K562 (cell line): ENCODE measurements at regions not wholly inside any gene's neighbourhood (a gene's known extent, or its start where the extent isn't known, plus 50 kb on each side); places are given as distances from the start of the nearest gene placed in this dataset.
A peak's percentile ranks its signal among the peaks of the same experiment; 100 is the strongest.

Experiments used
- KHSRP ChIP-seq: fragments of 450-650 bp; IDR thresholded peaks from 2 replicates; pipeline ENCODE4 v1.6.1; 2017
- L3MBTL2 ChIP-seq: fragments of 450-650 bp; IDR thresholded peaks from 2 replicates; pipeline ENCODE4 v1.6.1; 2016; ENCODE audit warnings: mild to moderate bottlenecking, moderate library complexity
- SMARCC2 ChIP-seq: fragments of 450-650 bp; IDR thresholded peaks from 2 replicates; pipeline ENCODE4 v1.6.1; 2017; ENCODE audit warnings: antibody characterized with exemption, moderate library complexity, mild to moderate bottlenecking, low read depth
- ZNF197 ChIP-seq: fragments of 200-800 bp; sonication (Bioruptor generic); IDR thresholded peaks from 2 replicates; pipeline ENCODE4 v1.6.1; 2016; ENCODE audit warnings: low read depth, missing genetic modification characterization, missing compliant biosample characterization
- TF ChIP-seq, protein P1 (sequence below): fragments of 450-650 bp; formaldehyde crosslinking; IDR thresholded peaks from 2 replicates; pipeline ENCODE4 v1.4.0; 2022; ENCODE audit warnings: mild to moderate bottlenecking, moderate library complexity
- TF ChIP-seq, protein P2 (sequence below): fragments of 450-650 bp; IDR thresholded peaks from 2 replicates; pipeline ENCODE4 v1.6.1; 2016; ENCODE audit warnings: mild to moderate bottlenecking, moderate library complexity
- TF ChIP-seq, protein P3 (sequence below): fragments of 250-450 bp; sonication (Bioruptor Pico); IDR thresholded peaks from 2 replicates; pipeline ENCODE4 v1.4.0; 2020; ENCODE audit warnings: mild to moderate bottlenecking, moderate library complexity

DNA sequence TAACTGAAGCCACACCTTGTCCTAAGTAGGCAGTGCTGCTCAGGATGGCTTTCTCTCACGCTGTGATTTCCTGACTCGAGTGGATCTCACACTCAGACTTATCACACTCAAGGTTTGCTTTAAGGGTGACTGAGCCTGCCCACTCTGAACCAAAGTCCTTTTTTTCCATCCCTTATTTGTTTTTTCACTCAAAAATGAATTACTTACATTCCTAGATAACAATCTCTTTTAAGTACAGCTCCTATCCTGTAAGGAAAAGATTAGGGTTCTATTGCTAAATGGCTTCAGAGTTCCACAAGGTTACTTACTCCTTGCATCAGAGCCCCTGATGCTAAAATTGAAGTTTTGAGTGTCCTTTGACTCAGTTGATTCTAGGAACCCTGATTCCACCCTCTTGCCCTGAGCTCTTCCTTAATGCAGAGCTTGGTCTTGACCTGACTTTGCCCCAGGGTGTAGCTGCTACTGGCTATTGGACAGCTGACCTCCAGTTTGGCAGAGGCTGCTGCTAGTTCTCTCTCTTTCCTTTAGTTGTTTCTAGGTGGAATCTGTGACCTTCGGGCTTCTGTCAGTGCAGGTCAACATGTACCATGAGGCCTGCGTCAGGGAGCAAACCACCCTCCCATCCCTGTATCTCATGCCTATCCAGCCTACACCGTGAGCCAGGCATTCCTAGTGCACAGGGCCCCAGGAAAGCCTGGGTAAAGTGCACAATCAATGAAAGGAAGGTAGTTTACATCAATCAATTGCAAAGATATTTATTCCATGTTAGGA, 80.1 kb upstream of the CD55 start (continued):
- TF ChIP-seq, protein P1, sequence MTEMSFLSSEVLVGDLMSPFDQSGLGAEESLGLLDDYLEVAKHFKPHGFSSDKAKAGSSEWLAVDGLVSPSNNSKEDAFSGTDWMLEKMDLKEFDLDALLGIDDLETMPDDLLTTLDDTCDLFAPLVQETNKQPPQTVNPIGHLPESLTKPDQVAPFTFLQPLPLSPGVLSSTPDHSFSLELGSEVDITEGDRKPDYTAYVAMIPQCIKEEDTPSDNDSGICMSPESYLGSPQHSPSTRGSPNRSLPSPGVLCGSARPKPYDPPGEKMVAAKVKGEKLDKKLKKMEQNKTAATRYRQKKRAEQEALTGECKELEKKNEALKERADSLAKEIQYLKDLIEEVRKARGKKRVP (CRISPR knock-in tag), result peak; percentile 80
- TF ChIP-seq SMARCC2 (peak; percentile 64; the same call in 1 of the 2 replicates), KHSRP (no peak), L3MBTL2 (peak; percentile 40; the same call in 1 of the 2 replicates), ZNF197 (CRISPR knock-in tag) (0 out of 2 replicates have a peak, but pooled peaks have one; percentile 48)
- TF ChIP-seq, protein P2, sequence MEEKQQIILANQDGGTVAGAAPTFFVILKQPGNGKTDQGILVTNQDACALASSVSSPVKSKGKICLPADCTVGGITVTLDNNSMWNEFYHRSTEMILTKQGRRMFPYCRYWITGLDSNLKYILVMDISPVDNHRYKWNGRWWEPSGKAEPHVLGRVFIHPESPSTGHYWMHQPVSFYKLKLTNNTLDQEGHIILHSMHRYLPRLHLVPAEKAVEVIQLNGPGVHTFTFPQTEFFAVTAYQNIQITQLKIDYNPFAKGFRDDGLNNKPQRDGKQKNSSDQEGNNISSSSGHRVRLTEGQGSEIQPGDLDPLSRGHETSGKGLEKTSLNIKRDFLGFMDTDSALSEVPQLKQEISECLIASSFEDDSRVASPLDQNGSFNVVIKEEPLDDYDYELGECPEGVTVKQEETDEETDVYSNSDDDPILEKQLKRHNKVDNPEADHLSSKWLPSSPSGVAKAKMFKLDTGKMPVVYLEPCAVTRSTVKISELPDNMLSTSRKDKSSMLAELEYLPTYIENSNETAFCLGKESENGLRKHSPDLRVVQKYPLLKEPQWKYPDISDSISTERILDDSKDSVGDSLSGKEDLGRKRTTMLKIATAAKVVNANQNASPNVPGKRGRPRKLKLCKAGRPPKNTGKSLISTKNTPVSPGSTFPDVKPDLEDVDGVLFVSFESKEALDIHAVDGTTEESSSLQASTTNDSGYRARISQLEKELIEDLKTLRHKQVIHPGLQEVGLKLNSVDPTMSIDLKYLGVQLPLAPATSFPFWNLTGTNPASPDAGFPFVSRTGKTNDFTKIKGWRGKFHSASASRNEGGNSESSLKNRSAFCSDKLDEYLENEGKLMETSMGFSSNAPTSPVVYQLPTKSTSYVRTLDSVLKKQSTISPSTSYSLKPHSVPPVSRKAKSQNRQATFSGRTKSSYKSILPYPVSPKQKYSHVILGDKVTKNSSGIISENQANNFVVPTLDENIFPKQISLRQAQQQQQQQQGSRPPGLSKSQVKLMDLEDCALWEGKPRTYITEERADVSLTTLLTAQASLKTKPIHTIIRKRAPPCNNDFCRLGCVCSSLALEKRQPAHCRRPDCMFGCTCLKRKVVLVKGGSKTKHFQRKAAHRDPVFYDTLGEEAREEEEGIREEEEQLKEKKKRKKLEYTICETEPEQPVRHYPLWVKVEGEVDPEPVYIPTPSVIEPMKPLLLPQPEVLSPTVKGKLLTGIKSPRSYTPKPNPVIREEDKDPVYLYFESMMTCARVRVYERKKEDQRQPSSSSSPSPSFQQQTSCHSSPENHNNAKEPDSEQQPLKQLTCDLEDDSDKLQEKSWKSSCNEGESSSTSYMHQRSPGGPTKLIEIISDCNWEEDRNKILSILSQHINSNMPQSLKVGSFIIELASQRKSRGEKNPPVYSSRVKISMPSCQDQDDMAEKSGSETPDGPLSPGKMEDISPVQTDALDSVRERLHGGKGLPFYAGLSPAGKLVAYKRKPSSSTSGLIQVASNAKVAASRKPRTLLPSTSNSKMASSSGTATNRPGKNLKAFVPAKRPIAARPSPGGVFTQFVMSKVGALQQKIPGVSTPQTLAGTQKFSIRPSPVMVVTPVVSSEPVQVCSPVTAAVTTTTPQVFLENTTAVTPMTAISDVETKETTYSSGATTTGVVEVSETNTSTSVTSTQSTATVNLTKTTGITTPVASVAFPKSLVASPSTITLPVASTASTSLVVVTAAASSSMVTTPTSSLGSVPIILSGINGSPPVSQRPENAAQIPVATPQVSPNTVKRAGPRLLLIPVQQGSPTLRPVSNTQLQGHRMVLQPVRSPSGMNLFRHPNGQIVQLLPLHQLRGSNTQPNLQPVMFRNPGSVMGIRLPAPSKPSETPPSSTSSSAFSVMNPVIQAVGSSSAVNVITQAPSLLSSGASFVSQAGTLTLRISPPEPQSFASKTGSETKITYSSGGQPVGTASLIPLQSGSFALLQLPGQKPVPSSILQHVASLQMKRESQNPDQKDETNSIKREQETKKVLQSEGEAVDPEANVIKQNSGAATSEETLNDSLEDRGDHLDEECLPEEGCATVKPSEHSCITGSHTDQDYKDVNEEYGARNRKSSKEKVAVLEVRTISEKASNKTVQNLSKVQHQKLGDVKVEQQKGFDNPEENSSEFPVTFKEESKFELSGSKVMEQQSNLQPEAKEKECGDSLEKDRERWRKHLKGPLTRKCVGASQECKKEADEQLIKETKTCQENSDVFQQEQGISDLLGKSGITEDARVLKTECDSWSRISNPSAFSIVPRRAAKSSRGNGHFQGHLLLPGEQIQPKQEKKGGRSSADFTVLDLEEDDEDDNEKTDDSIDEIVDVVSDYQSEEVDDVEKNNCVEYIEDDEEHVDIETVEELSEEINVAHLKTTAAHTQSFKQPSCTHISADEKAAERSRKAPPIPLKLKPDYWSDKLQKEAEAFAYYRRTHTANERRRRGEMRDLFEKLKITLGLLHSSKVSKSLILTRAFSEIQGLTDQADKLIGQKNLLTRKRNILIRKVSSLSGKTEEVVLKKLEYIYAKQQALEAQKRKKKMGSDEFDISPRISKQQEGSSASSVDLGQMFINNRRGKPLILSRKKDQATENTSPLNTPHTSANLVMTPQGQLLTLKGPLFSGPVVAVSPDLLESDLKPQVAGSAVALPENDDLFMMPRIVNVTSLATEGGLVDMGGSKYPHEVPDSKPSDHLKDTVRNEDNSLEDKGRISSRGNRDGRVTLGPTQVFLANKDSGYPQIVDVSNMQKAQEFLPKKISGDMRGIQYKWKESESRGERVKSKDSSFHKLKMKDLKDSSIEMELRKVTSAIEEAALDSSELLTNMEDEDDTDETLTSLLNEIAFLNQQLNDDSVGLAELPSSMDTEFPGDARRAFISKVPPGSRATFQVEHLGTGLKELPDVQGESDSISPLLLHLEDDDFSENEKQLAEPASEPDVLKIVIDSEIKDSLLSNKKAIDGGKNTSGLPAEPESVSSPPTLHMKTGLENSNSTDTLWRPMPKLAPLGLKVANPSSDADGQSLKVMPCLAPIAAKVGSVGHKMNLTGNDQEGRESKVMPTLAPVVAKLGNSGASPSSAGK, result peak; percentile 21; the same call in 1 of the 2 replicates
- TF ChIP-seq, protein P3, sequence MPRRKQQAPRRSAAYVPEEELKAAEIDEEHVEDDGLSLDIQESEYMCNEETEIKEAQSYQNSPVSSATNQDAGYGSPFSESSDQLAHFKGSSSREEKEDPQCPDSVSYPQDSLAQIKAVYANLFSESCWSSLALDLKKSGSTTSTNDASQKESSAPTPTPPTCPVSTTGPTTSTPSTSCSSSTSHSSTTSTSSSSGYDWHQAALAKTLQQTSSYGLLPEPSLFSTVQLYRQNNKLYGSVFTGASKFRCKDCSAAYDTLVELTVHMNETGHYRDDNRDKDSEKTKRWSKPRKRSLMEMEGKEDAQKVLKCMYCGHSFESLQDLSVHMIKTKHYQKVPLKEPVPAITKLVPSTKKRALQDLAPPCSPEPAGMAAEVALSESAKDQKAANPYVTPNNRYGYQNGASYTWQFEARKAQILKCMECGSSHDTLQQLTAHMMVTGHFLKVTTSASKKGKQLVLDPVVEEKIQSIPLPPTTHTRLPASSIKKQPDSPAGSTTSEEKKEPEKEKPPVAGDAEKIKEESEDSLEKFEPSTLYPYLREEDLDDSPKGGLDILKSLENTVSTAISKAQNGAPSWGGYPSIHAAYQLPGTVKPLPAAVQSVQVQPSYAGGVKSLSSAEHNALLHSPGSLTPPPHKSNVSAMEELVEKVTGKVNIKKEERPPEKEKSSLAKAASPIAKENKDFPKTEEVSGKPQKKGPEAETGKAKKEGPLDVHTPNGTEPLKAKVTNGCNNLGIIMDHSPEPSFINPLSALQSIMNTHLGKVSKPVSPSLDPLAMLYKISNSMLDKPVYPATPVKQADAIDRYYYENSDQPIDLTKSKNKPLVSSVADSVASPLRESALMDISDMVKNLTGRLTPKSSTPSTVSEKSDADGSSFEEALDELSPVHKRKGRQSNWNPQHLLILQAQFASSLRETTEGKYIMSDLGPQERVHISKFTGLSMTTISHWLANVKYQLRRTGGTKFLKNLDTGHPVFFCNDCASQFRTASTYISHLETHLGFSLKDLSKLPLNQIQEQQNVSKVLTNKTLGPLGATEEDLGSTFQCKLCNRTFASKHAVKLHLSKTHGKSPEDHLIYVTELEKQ (CRISPR knock-in tag), result 0 out of 2 replicates have a peak, but pooled peaks have one; percentile 19
